WI38 (cell line): ENCODE measurements at regions not wholly inside any gene's neighbourhood (a gene's known extent, or its start where the extent isn't known, plus 50 kb on each side); places are given as distances from the start of the nearest gene placed in this dataset.

Experiments used
- H3K4me3 ChIP-seq: 2 replicates; pipeline ENCODE4 v1.5.1; 2011; ENCODE audit warnings: low read depth, mild to moderate bottlenecking, control low read depth, low read length
- CTCF ChIP-seq: IDR thresholded peaks from 2 replicates; pipeline ENCODE4 v1.5.1; 2012; ENCODE audit warnings: low read depth, mild to moderate bottlenecking, control low read depth, low read length

- no peak overlapping the region for H3K4me3 ChIP-seq
- no peak for TF ChIP-seq CTCF
Measured at GRCh38 chr5:173796721-173797495, 91.2 kb upstream of the CPEB4 start.

DNA sequence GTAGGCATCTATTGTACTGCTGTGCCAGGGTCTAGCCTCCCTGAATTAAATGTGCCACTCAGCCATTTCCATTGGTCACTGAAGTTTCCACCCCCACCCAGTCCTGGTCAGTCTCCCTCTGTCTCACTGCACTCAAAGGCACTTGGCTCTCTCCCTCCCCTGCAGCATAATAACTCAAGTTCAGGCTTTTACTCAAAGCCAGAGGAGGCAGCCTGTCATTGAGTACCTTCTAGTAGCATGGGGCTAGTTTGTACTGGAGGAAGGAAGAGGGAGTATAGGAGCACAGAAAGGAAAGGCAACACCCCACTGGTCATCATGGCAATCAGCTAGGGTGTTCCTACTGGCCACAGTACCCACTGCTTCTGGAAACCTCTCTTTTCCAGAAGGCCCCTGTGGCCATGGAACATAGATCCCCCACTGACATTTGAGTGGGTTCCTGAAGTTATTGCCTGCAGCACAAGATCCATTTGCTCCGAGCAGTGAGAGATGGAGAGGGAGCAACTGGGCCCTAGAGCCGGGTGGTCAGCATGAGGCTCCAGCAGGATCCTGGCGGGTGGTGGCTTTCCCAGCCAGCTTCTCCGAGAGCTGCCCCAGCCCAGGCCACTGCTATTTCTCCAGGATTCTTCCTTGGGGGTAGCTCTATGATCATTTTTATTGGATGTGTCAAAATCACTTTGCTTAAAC is 89.9 kb upstream of the CPEB4 start:
- no peak overlapping the region for H3K4me3 ChIP-seq
- TF ChIP-seq CTCF = no peak

DNA sequence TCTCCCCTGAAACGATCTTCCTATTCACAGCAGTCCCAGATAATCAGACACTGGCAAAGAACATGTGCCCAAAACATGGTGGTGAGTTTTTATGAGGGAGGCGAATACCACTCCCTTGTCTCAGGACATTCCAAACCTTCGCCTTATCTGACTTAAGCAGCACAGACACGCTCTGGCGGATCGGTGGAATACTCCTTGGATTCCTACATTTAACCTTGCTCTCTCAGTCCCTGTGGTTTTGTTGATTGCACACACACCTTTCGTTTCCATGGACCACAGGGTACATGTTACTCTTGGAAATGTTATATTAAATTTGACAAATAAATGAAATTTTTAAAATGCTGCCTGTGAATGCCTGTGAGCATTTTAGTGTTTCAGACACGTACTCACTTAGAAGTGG is 87.8 kb upstream of the CPEB4 start:
- no peak for TF ChIP-seq CTCF
- H3K4me3 ChIP-seq = no peak overlapping the region

- TF ChIP-seq CTCF = no peak
- H3K4me3 ChIP-seq = no peak overlapping the region
Measured at GRCh38 chr5:173801006-173801405, 87.1 kb upstream of the CPEB4 start.

GRCh38 chr5:173802670-173803165 is 85.4 kb upstream of the CPEB4 start:
- H3K4me3 ChIP-seq = no peak overlapping the region
- TF ChIP-seq CTCF = no peak

GRCh38 chr5:173804579-173804978 is 83.6 kb upstream of the CPEB4 start:
- TF ChIP-seq CTCF = no peak
- H3K4me3 ChIP-seq = no peak overlapping the region
